Small intestine (tissue), 7 donors: ENCODE measurements at regions not wholly inside any gene's neighbourhood (a gene's known extent, or its start where the extent isn't known, plus 50 kb on each side); places are given as distances from the start of the nearest gene placed in this dataset.

Source experiments
- DNase-seq, 2 donors: peaks; one replicate each; pipeline versions ENCODE4 v3.0.0 to v3.0.0-alpha.2; 2013
- FAIRE-seq: peaks from 2 replicates; lab custom pipeline; 2012; peaks lifted over from hg19 to GRCh38; lab: Jason Lieb, UNC
- H3K27ac ChIP-seq, 3 donors: one replicate each; pipeline ENCODE4 v1.5.1; 2013; ENCODE audit warnings: low read length in 2 of 3, mild to moderate bottlenecking in 2 of 3, control low read depth in 1 of 3, inconsistent platforms in 1 of 3, low read depth in 1 of 3, moderate library complexity in 1 of 3
- H3K27me3 ChIP-seq, 3 donors: one replicate each; pipeline ENCODE4 v1.6.1; 2013; ENCODE audit warnings: low read length in 3 of 3, inconsistent platforms in 1 of 3; ENCODE audit not compliant: control insufficient read depth in 3 of 3, insufficient read depth in 3 of 3
- H3K36me3 ChIP-seq, 3 donors: one replicate each; pipeline ENCODE4 v1.6.1; 2013; ENCODE audit warnings: low read length in 3 of 3, inconsistent platforms in 1 of 3, low read depth in 1 of 3, mild to moderate bottlenecking in 1 of 3, moderate library complexity in 1 of 3; ENCODE audit not compliant: control insufficient read depth in 3 of 3, insufficient read depth in 2 of 3
- H3K4me1 ChIP-seq, 3 donors: one replicate each; pipeline ENCODE4 v1.6.1; 2013; ENCODE audit warnings: low read length in 2 of 3, inconsistent platforms in 1 of 3, low read depth in 1 of 3, mild to moderate bottlenecking in 1 of 3, moderate library complexity in 1 of 3; ENCODE audit not compliant: control insufficient read depth in 3 of 3, insufficient read depth in 2 of 3
- H3K4me3 ChIP-seq, 3 donors: one replicate each; pipeline ENCODE4 v1.5.1; 2013; ENCODE audit warnings: low read length in 3 of 3, control low read depth in 1 of 3, inconsistent platforms in 1 of 3, low read depth in 1 of 3, mild to moderate bottlenecking in 1 of 3, moderate library complexity in 1 of 3
- H3K9me3 ChIP-seq, 2 donors: one replicate each; pipeline ENCODE4 v1.6.1; 2013; ENCODE audit warnings: low read depth in 1 of 2, low read length in 1 of 2; ENCODE audit not compliant: control insufficient read depth in 2 of 2, insufficient read depth in 1 of 2
- WGBS, 3 donors: extraction: QIAGEN DNeasy Blood & Tissue Kit; methylation state at CpG; one replicate each; pipeline ENCODE4 v1.1.7; 2013; 5-methylcytosine and 5-hydroxymethylcytosine counted together
- donor health status: healthy with polysubstance abuse.
- donor health status: control.
- donor health status: control.
- donor health status: Bipolar disorder and iron deficiency.
- donor health status: healthy.

- no peak for FAIRE-seq
Observed at GRCh38 chr1:218702775-218703174, 357.6 kb downstream of the TGFB2 start.

GRCh38 chr1:218703836-218704235 is 358.7 kb downstream of the TGFB2 start:
- no peak for FAIRE-seq
- Histone ChIP-seq H3K27me3 (no peaks in the 10 kb centered on the region), H3K4me3 (no peak overlapping the region), H3K27ac (no peak overlapping the region), H3K4me1 (no peaks in the 10 kb centered on the region), H3K9me3 (no peaks in the 10 kb centered on the region), H3K36me3 (no peaks in the 10 kb centered on the region)
- no peak for DNase-seq
- WGBS, 3 donors = 81 to 93% (median 84%) methylated on average over 3 of the region's 3 CpGs

More at GRCh38 chr1:218702775-218703174, 357.6 kb downstream of the TGFB2 start:
- Histone ChIP-seq H3K9me3 (no peaks in the 10 kb centered on the region), H3K36me3 (no peaks in the 10 kb centered on the region), H3K4me3 (no peak overlapping the region), H3K27me3 (no peaks in the 10 kb centered on the region), H3K4me1 (no peaks in the 10 kb centered on the region), H3K27ac (no peak overlapping the region)
- no peak for DNase-seq
- 79 to 95% (median 94%) methylated on average over 1 of the region's 1 CpG for WGBS, 3 donors

GRCh38 chr1:218705391-218705790 is 360.3 kb downstream of the TGFB2 start:
- no peaks in the 10 kb centered on the region for H3K4me1 ChIP-seq
- no peaks in the 10 kb centered on the region for H3K9me3 ChIP-seq
- H3K27me3 ChIP-seq = no peaks in the 10 kb centered on the region
- no peak for DNase-seq
- no peak overlapping the region for H3K27ac ChIP-seq
- H3K36me3 ChIP-seq = no peaks in the 10 kb centered on the region
- 76 to 88% (median 79%) methylated on average over 2 of the region's 2 CpGs for WGBS, 3 donors
- no peak overlapping the region for H3K4me3 ChIP-seq
- no peak for FAIRE-seq

GRCh38 chr1:218705911-218706893 is 361.1 kb downstream of the TGFB2 start:
- Histone ChIP-seq H3K36me3 (no peaks in the 10 kb centered on the region), H3K27me3 (no peaks in the 10 kb centered on the region), H3K9me3 (no peaks in the 10 kb centered on the region), H3K4me3 (no peak overlapping the region), H3K27ac (no peak overlapping the region), H3K4me1 (no peaks in the 10 kb centered on the region)
- no peak for FAIRE-seq
- 51 to 56% (median 53%) methylated on average over 7 of the region's 7 CpGs for WGBS, 3 donors
- DNase-seq = no peak

DNA sequence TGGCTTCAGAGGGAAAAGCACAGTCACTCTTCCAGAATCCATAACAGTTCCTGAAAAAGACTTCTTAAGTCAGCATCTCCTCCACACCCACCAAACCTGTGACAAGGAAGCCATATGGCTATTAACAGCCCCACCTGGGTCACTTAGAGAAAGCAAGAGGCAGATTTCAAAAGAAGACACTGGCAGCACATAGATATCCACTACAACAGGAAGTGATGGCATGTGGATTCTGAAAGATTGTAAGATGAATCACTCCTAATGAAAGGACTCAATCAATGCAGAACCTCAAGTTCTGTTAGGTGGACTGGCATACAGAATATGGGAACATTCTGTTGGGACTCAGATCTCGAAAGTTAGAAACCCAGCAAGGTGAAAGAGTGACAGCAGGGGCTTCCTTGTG is 365.9 kb downstream of the TGFB2 start:
- FAIRE-seq (no peak), DNase-seq (no peak)
- Histone ChIP-seq H3K27me3 (no peaks in the 10 kb centered on the region), H3K27ac (no peak overlapping the region), H3K4me1 (no peaks in the 10 kb centered on the region), H3K9me3 (no peaks in the 10 kb centered on the region), H3K4me3 (no peak overlapping the region), H3K36me3 (no peaks in the 10 kb centered on the region)
- WGBS, 3 donors = 32 to 70% (median 34%) methylated on average over 1 of the region's 1 CpG

DNA sequence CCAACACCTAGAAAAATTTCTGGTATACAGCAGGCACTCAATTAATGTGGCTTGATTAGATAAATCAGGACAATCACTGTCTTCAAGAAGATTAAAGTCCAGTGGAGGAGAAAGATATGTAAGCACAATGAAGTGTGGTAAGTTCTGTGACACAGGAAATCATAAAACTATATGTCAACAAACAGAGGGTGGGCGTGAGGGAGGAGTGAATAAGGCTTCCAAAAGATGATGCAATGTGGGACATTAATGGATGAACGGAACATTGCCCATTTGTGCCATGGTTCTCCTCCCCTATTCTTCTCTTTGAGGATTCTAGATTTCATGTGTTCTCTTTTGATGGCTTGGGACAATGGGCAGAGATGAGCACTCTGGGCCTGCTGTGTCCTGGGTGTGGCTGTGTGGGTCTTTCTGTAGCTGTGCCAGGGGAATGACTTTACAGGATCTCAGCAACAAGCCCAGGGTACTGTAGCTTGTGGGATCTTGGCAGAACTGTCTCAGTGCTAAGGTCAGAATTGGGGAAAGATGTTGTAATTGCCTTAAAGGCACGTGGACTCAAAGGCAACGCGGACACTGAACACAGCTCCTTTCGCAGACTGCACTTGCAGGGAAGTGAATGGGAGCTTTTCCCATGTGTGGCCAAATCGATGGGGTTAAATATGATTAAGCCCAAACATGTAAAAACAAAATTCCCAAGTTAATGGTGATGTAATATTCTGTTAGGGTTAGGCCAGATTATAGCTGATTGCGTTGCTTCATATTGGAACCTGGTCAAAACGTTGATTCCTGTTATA is 366.9 kb downstream of the TGFB2 start:
- Histone ChIP-seq H3K27me3 (no peaks in the 10 kb centered on the region), H3K4me3 (no peak overlapping the region), H3K9me3 (no peaks in the 10 kb centered on the region), H3K27ac (no peak overlapping the region), H3K4me1 (no peaks in the 10 kb centered on the region), H3K36me3 (no peaks in the 10 kb centered on the region)
- DNase-seq = no peak
- WGBS, 3 donors = 69 to 75% (median 73%) methylated on average over 9 of the region's 9 CpGs
- FAIRE-seq = no peak

- 76 to 85% (median 79%) methylated on average over 5 of the region's 5 CpGs for WGBS, 3 donors
- no peak for FAIRE-seq
- H3K36me3 ChIP-seq = no peaks in the 10 kb centered on the region
Observed at GRCh38 chr1:218712677-218713076, 367.5 kb downstream of the TGFB2 start.

DNA sequence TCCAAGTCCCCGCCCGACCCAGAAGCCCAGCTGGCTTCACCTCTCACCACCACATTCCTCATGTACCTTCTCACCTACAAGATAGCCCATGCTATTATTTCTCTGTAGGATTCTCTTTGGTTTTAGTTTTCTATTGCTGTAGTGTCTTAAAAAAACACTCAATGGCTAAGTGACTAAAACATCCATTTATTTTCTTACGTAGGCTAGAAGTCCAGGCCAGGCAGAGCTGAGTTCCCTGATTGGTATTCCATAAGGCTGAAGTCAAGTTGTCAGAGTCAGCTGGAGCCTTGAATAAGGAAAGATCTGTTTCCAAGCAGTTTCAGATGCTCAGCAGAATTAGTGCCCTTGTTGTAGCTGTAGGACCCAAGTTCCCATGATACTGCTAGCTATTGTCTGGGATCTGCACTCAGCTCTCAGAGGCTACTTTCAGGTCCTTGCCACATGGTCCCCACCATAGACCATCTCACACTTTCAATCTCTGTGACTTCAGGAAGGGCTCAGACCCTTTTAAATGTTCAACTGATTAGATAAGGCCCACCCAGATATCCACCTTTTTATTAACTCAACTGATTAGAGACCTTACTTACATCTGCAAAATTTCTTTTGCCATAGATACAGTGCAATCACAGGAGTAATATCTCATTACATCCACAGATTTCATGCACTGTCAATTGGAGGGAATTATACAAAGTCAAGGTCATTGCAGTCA is 371.0 kb downstream of the TGFB2 start:
- no peaks in the 10 kb centered on the region for H3K27me3 ChIP-seq
- WGBS, 3 donors = 90 to 95% (median 90%) methylated on average over 3 of the region's 3 CpGs
- DNase-seq (no peak), FAIRE-seq (no peak)
- H3K4me1 ChIP-seq = no peaks in the 10 kb centered on the region
- H3K36me3 ChIP-seq = no peaks in the 10 kb centered on the region
- H3K27ac ChIP-seq = no peak overlapping the region
- H3K9me3 ChIP-seq = no peaks in the 10 kb centered on the region
- H3K4me3 ChIP-seq = no peak overlapping the region

More at GRCh38 chr1:218712677-218713076, 367.5 kb downstream of the TGFB2 start:
- Histone ChIP-seq H3K4me3 (no peak overlapping the region), H3K27ac (no peak overlapping the region), H3K4me1 (no peaks in the 10 kb centered on the region), H3K27me3 (no peaks in the 10 kb centered on the region), H3K9me3 (no peaks in the 10 kb centered on the region)
- no peak for DNase-seq
